H1 (cell line): ENCODE measurements at regions not wholly inside any gene's neighbourhood (a gene's known extent, or its start where the extent isn't known, plus 50 kb on each side); places are given as distances from the start of the nearest gene placed in this dataset.

Experiments used
- CTCF ChIP-seq, 3 experiments: IDR thresholded peaks; 1 replicate in 2 of 3; 2 replicates in 1 of 3; pipeline versions ENCODE4 v1.5.1 to v1.6.1; 2011; ENCODE audit warnings: low read length in 3 of 3, mild to moderate bottlenecking in 3 of 3, inconsistent platforms in 2 of 3, low read depth in 1 of 3, moderate library complexity in 1 of 3; ENCODE audit not compliant: insufficient read depth in 1 of 3; ENCODE audit errors: control extremely low read depth in 1 of 3
- MAFK ChIP-seq: IDR thresholded peaks from 2 replicates; pipeline ENCODE4 v1.6.1; 2012; ENCODE audit warnings: low read depth, mild to moderate bottlenecking, improper control_type of control experiment, low read length
- SP1 ChIP-seq: IDR thresholded peaks from 2 replicates; pipeline ENCODE4 v1.6.1; 2011; ENCODE audit warnings: low read depth, low read length
- TBP ChIP-seq: IDR thresholded peaks from 2 replicates; pipeline ENCODE4 v1.6.1; 2011; ENCODE audit warnings: low read depth, low read length, improper control_type of control experiment

DNA sequence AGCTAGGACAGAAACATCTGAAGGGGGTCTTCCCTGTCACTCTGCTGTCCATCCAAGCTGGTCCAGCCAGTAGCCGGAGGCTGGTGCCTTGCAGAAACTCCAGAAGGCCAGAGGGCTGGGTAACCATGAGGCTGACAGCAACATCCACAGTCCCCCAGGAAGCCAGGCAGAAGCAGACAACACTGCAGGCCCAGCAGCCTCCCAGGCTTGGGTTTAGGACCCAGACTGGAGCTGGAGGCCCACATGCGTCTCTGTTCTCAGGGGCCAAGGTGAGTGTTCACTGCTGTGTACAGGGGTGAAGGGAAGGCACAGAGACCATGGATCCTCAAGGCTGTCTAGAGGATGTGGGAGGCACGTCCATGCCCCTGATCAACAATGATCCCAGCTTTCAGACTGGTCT lies 136.4 kb upstream of the PRMT8 start:
- no peak for TF ChIP-seq CTCF (IDR thresholded peaks at IDR 0.05; ENCODE audit: control extremely low read depth in 1 of 3, insufficient read depth in 1 of 3, low read depth in 1 of 3, low read length in 3 of 3)
- no peak for TF ChIP-seq SP1
- no peak for TF ChIP-seq MAFK
- TF ChIP-seq TBP = no peak
